GM12878 (cell line): ENCODE measurements at regions not wholly inside any gene's neighbourhood (a gene's known extent, or its start where the extent isn't known, plus 50 kb on each side); places are given as distances from the start of the nearest gene placed in this dataset.

Experiments used
- ATAC-seq: fragments of 200-7000 bp; cut with Tn5 transposase; 3 replicates; pipeline ENCODE4 v1.9.1; 2020; ENCODE audit warnings: mild to moderate bottlenecking, moderate library complexity
- BruUV-seq: library from RNA; stranded (reverse); fragments of 400-500 nt; replicated peaks from 2 replicates; lab custom pipeline; 2021; lab: Mats Ljungman, UMichigan
- CTCF ChIA-PET: fragments of 300-600 bp; sonication (Branson Sonifier 250); formaldehyde crosslinking; extraction: SDS; loops from one replicate; lab custom pipeline; 2021; ENCODE audit warnings: inconsistent platforms; lab: Yijun Ruan, JAX
- POLR2A ChIA-PET: fragments of 350-600 bp; formaldehyde crosslinking; extraction: SDS; loops from one replicate; lab custom pipeline; 2021; ENCODE audit warnings: inconsistent platforms; lab: Charles Lee
- RAD21 ChIA-PET: fragments of 300-600 bp; sonication (Branson Sonifier 250); formaldehyde crosslinking; loops from one replicate; lab custom pipeline; 2023; ENCODE audit warnings: antibody characterized with exemption; ENCODE audit not compliant: unreplicated experiment; lab: Charles Lee
- SMC1A ChIA-PET: fragments of 300-600 bp; sonication (Branson Sonifier 250); formaldehyde crosslinking; loops from one replicate; lab custom pipeline; 2023; ENCODE audit not compliant: unreplicated experiment, uncharacterized antibody; lab: Charles Lee
- DNase-seq: peaks from one replicate; pipeline ENCODE4 v3.0.0-alpha.2; 2011; ENCODE audit warnings: low read depth, low spot score
- FAIRE-seq: peaks from 3 replicates; lab custom pipeline; 2011; peaks lifted over from hg19 to GRCh38; lab: Jason Lieb, UNC
- H2AFZ ChIP-seq: 2 replicates; pipeline ENCODE4 v1.6.0; 2011; ENCODE audit warnings: low read depth, low read length, control low read depth; ENCODE audit not compliant: control insufficient read depth
- H3K27ac ChIP-seq: 2 replicates; pipeline ENCODE4 v1.5.1; 2011; ENCODE audit warnings: control low read depth; ENCODE audit not compliant: control insufficient read depth, insufficient read depth
- H3K27me3 ChIP-seq, 2 experiments: replicated peaks in 1 of 2; 2 replicates each; pipeline versions ENCODE4 v1.6.0 to v1.6.1; 2011; ENCODE audit warnings: low read length in 1 of 2; ENCODE audit not compliant: control insufficient read depth in 2 of 2, insufficient read depth in 2 of 2
- H3K36me3 ChIP-seq, 2 experiments: 2 replicates each; pipeline ENCODE4 v1.5.1; 2011; ENCODE audit warnings: low read length in 1 of 2; ENCODE audit not compliant: control insufficient read depth in 2 of 2, insufficient read depth in 2 of 2
- H3K4me1 ChIP-seq: 2 replicates; pipeline ENCODE4 v1.6.1; 2011; ENCODE audit warnings: mild to moderate bottlenecking, low read length, moderate library complexity, mixed read lengths; ENCODE audit not compliant: control insufficient read depth, insufficient read depth
- H3K4me2 ChIP-seq: 2 replicates; pipeline ENCODE4 v1.6.0; 2011; ENCODE audit warnings: control low read depth; ENCODE audit not compliant: control insufficient read depth, insufficient read depth
- H3K4me3 ChIP-seq: fragments of 200-600 bp; sonication (generic); 2 replicates; pipeline ENCODE4 v1.5.1; 2016
- H3K79me2 ChIP-seq: 2 replicates; pipeline ENCODE4 v1.6.0; 2011; ENCODE audit warnings: low read length; ENCODE audit not compliant: control insufficient read depth, insufficient read depth
- H3K9ac ChIP-seq: 2 replicates; pipeline ENCODE4 v1.8.0; 2011; ENCODE audit warnings: low read length, control low read depth, mixed read lengths; ENCODE audit not compliant: control insufficient read depth, insufficient read depth
- H3K9me3 ChIP-seq: replicated peaks from 3 replicates; pipeline ENCODE4 v1.5.1; 2011; ENCODE audit warnings: mild to moderate bottlenecking, low read length; ENCODE audit not compliant: control insufficient read depth, insufficient read depth
- H4K20me1 ChIP-seq: 2 replicates; pipeline ENCODE4 v1.6.0; 2011; ENCODE audit not compliant: control insufficient read depth, insufficient read depth
- ASH2L ChIP-seq: fragments of 300-600, 200-600 bp; sonication (generic); IDR thresholded peaks from 2 replicates; pipeline ENCODE4 v1.6.1; 2017; ENCODE audit warnings: low read depth, mild to moderate bottlenecking, borderline replicate concordance
- ATF7 ChIP-seq: fragments of 450-650 bp; IDR thresholded peaks from 2 replicates; pipeline ENCODE4 v1.6.1; 2016; ENCODE audit warnings: low read depth, mild to moderate bottlenecking
- PAX5 ChIP-seq: IDR thresholded peaks from 2 replicates; pipeline ENCODE4 v1.6.1; 2011; ENCODE audit warnings: low read depth, low read length, borderline replicate concordance
- POLR2AphosphoS2 ChIP-seq: IDR thresholded peaks from 2 replicates; pipeline ENCODE4 v1.6.1; 2011; ENCODE audit warnings: low read depth, mild to moderate bottlenecking, low read length, improper control_type of control experiment, moderate library complexity
- SMARCA5 ChIP-seq: fragments of 450-650 bp; IDR thresholded peaks from 2 replicates; pipeline ENCODE4 v1.6.1; 2017; ENCODE audit warnings: mild to moderate bottlenecking
- SPI1 ChIP-seq: IDR thresholded peaks from 2 replicates; pipeline ENCODE4 v1.6.1; 2011; ENCODE audit warnings: low read depth, mild to moderate bottlenecking, low read length, moderate library complexity, borderline replicate concordance; ENCODE audit not compliant: insufficient read depth
- WGBS: methylation state at CpG from one replicate; pipeline ENCODE4 v1.1.6; 2016; ENCODE audit warnings: low lambda C conversion rate; ENCODE audit not compliant: insufficient replicate concordance, insufficient coverage; ENCODE audit errors: missing lambda C conversion rate; 5-methylcytosine and 5-hydroxymethylcytosine counted together
- in situ Hi-C: fragments of 300-500 bp; cut with MboI; formaldehyde crosslinking; loops from 9 replicates; pipeline ENCODE4 v1.14.3; 2018; ENCODE audit warnings: mixed read lengths
- intact Hi-C: fragments of 100-400 bp; cut with micrococcal nuclease; formaldehyde crosslinking; loops from one replicate; pipeline ENCODE4 v1.14.2; 2022; ENCODE audit not compliant: unreplicated experiment
- TF ChIP-seq, protein P1 (sequence below): IDR thresholded peaks from 2 replicates; pipeline ENCODE4 v1.6.1; 2011; ENCODE audit warnings: mild to moderate bottlenecking, low read depth, low read length, moderate library complexity; ENCODE audit not compliant: insufficient replicate concordance
- TF ChIP-seq, protein P2 (sequence below): IDR thresholded peaks from 2 replicates; pipeline ENCODE4 v1.6.1; 2012; ENCODE audit warnings: mild to moderate bottlenecking, low read depth, low read length
- TF ChIP-seq, protein P3 (sequence below): fragments of 450-650 bp; IDR thresholded peaks from 2 replicates; pipeline ENCODE4 v1.6.1; 2017; ENCODE audit warnings: mild to moderate bottlenecking, low read depth, inconsistent platforms; ENCODE audit not compliant: poor library complexity, severe bottlenecking

DNA sequence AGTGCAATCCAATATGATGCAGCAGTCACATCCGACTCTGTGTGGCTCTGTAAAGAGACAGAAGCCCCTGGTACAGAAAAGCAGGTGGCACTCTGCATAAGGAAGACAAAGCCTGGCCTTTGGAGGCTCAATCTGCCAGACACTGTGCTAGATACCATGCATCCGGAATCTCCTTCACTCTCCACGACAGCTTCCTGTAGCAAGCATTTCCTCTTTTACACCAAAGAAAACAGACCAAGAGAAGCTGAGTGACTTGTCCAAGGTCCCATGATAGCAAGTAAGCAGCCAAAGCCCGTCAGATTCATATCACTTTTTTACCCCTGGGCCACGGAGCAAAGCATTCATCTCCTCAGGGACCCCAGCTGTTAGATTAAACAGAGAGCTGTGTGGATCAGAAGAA, 64.2 kb upstream of the SMIM23 start:
- Histone ChIP-seq H3K27ac (no peak overlapping the region), H3K27me3 (peaks cover 0 to 4% of the 10 kb centered on the region in 2 experiments; a peak in 3 of 4 replicates), H3K9ac (no peak overlapping the region), H4K20me1 (no peaks in the 10 kb centered on the region), H3K79me2 (no peaks in the 10 kb centered on the region), H3K4me2 (no peak overlapping the region), H3K4me3 (no peak overlapping the region), H3K9me3 (peaks cover 2% of the 10 kb centered on the region; the same call in 1 of the 3 replicates), H3K4me1 (no peaks in the 10 kb centered on the region), H2AFZ (no peak overlapping the region), H3K36me3 (no peaks in the 10 kb centered on the region)
- ChIA-PET RAD21 (no interaction called here), CTCF (interaction anchor here (0.6 kb wide), 1 partner anchor 1410 kb away, joined by 3 read pairs; no protein-coding TSS in a partner anchor), SMC1A (no interaction called here), POLR2A (no interaction called here)
- in situ Hi-C loops (no loop called here), intact Hi-C loops (no loop called here)
- WGBS, result 14% methylated on average over 5 of the region's 5 CpGs
- no peak for ATAC-seq
- no TSS peak for BruUV-seq
- FAIRE-seq, result no peak
- no peak for DNase-seq
- TF ChIP-seq ATF7 (no peak), SPI1 (peak; percentile 23; the same call in 1 of the 2 replicates)

DNA sequence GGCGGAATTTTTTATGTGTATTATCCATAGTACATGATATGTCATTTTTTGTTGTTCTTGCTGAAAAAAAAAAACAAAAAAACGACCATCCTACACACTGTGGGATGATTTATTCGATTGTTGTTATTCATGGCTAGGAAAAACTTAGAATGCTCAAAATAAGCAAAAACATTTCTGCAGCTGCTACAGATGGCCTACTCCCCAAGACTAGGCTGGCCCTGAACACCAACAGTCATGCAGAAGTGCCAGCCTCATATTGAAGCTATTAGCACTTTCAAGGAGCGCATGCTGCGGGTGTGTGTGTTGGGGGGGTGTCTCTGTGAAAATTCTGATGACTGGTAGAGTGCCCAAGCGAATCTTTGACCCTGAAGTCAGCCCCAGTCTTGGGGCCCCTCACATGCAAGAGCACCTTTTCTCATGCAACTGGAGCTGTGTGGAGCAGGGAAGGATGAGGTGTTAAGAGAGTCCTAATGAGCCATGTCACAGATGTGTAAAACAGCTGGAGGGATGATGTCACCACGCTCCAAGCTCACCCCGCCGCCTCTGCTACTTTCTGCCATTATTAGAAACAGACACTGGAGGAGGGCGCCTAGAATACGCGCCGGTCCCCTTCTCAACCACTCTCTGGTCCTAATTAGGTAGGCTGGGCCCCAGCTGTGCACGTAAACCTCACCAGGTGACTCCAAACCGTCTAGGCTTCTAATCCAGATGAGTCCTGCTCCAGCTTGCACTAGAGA, 61.0 kb upstream of the SMIM23 start:
- ChIA-PET CTCF (no interaction called here), SMC1A (no interaction called here), RAD21 (no interaction called here), POLR2A (no interaction called here)
- FAIRE-seq (no peak), DNase-seq (no peak), ATAC-seq (no peak)
- Histone ChIP-seq H3K36me3 (no peaks in the 10 kb centered on the region), H3K27ac (no peak overlapping the region), H3K4me1 (no peaks in the 10 kb centered on the region), H2AFZ (no peak overlapping the region), H3K9ac (no peak overlapping the region), H3K9me3 (peaks cover 2% of the 10 kb centered on the region; the same call in 1 of the 3 replicates), H3K79me2 (no peaks in the 10 kb centered on the region), H3K4me3 (no peak overlapping the region), H4K20me1 (no peaks in the 10 kb centered on the region), H3K27me3 (peaks cover 0 to 2% of the 10 kb centered on the region in 2 experiments; a peak in 2 of 4 replicates), H3K4me2 (no peak overlapping the region)
- WGBS, result 40% methylated on average over 15 of the region's 15 CpGs
- in situ Hi-C loops, result no loop called here
- BruUV-seq, result no TSS peak
- intact Hi-C loops, result no loop called here
- TF ChIP-seq POLR2AphosphoS2 (no peak), ASH2L (no peak), SMARCA5 (no peak), PAX5 (no peak)
- TF ChIP-seq, protein P1, sequence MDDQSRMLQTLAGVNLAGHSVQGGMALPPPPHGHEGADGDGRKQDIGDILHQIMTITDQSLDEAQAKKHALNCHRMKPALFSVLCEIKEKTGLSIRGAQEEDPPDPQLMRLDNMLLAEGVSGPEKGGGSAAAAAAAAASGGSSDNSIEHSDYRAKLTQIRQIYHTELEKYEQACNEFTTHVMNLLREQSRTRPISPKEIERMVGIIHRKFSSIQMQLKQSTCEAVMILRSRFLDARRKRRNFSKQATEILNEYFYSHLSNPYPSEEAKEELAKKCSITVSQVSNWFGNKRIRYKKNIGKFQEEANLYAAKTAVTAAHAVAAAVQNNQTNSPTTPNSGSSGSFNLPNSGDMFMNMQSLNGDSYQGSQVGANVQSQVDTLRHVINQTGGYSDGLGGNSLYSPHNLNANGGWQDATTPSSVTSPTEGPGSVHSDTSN, result no peak
- TF ChIP-seq, protein P2, sequence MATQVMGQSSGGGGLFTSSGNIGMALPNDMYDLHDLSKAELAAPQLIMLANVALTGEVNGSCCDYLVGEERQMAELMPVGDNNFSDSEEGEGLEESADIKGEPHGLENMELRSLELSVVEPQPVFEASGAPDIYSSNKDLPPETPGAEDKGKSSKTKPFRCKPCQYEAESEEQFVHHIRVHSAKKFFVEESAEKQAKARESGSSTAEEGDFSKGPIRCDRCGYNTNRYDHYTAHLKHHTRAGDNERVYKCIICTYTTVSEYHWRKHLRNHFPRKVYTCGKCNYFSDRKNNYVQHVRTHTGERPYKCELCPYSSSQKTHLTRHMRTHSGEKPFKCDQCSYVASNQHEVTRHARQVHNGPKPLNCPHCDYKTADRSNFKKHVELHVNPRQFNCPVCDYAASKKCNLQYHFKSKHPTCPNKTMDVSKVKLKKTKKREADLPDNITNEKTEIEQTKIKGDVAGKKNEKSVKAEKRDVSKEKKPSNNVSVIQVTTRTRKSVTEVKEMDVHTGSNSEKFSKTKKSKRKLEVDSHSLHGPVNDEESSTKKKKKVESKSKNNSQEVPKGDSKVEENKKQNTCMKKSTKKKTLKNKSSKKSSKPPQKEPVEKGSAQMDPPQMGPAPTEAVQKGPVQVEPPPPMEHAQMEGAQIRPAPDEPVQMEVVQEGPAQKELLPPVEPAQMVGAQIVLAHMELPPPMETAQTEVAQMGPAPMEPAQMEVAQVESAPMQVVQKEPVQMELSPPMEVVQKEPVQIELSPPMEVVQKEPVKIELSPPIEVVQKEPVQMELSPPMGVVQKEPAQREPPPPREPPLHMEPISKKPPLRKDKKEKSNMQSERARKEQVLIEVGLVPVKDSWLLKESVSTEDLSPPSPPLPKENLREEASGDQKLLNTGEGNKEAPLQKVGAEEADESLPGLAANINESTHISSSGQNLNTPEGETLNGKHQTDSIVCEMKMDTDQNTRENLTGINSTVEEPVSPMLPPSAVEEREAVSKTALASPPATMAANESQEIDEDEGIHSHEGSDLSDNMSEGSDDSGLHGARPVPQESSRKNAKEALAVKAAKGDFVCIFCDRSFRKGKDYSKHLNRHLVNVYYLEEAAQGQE, result no peak
- TF ChIP-seq, protein P3, sequence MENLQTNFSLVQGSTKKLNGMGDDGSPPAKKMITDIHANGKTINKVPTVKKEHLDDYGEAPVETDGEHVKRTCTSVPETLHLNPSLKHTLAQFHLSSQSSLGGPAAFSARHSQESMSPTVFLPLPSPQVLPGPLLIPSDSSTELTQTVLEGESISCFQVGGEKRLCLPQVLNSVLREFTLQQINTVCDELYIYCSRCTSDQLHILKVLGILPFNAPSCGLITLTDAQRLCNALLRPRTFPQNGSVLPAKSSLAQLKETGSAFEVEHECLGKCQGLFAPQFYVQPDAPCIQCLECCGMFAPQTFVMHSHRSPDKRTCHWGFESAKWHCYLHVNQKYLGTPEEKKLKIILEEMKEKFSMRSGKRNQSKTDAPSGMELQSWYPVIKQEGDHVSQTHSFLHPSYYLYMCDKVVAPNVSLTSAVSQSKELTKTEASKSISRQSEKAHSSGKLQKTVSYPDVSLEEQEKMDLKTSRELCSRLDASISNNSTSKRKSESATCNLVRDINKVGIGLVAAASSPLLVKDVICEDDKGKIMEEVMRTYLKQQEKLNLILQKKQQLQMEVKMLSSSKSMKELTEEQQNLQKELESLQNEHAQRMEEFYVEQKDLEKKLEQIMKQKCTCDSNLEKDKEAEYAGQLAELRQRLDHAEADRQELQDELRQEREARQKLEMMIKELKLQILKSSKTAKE, result no peak
